OCI-LY7 (cell line): ENCODE measurements at regions not wholly inside any gene's neighbourhood (a gene's known extent, or its start where the extent isn't known, plus 50 kb on each side); places are given as distances from the start of the nearest gene placed in this dataset.

Experiments
- CTCF ChIP-seq: fragments of 200-600 bp; sonication (generic); conservative IDR thresholded peaks from 2 replicates; pipeline ENCODE4 v1.5.1; 2014; ENCODE audit warnings: mild to moderate bottlenecking, antibody characterized with exemption, low read length, moderate library complexity, mixed read lengths
- EZH2phosphoT487 ChIP-seq: fragments of 200-600 bp; sonication (generic); IDR thresholded peaks from 2 replicates; pipeline ENCODE4 v1.6.1; 2018; ENCODE audit warnings: low read depth, borderline replicate concordance, mild to moderate bottlenecking, mixed run types, antibody characterized with exemption, low read length, moderate library complexity, mixed read lengths

- TF ChIP-seq CTCF = no peak
- no peak for TF ChIP-seq EZH2phosphoT487
Observed at GRCh38 chr6:170222498-170223471, 68.1 kb downstream of the DLL1 start.
